ENCODE measurements at regions not wholly inside any gene's neighbourhood (a gene's known extent, or its start where the extent isn't known, plus 50 kb on each side); places are given as distances from the start of the nearest gene placed in this dataset.

DNA sequence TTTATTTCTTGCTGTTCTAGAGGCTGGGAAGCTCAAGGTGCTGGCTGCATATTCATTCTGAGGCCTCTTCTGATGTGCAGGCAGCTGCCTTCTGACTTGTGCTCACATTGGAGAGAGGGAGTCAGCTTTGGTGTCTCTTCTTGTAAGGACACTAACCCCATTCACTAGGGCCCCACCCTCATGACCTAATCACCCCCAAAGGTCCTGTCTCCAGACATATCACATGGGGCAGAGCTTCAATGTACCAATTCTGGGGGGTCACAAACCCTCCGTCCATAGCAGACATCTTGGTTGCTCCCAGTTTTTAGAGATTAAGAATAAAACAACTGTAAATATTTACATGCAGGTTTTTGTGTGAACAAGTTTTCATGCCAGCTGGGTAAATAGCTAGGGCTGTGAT is 109.1 kb downstream of the RTP5 start:
- TF ChIP-seq, protein P1, sequence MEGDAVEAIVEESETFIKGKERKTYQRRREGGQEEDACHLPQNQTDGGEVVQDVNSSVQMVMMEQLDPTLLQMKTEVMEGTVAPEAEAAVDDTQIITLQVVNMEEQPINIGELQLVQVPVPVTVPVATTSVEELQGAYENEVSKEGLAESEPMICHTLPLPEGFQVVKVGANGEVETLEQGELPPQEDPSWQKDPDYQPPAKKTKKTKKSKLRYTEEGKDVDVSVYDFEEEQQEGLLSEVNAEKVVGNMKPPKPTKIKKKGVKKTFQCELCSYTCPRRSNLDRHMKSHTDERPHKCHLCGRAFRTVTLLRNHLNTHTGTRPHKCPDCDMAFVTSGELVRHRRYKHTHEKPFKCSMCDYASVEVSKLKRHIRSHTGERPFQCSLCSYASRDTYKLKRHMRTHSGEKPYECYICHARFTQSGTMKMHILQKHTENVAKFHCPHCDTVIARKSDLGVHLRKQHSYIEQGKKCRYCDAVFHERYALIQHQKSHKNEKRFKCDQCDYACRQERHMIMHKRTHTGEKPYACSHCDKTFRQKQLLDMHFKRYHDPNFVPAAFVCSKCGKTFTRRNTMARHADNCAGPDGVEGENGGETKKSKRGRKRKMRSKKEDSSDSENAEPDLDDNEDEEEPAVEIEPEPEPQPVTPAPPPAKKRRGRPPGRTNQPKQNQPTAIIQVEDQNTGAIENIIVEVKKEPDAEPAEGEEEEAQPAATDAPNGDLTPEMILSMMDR (conservative IDR thresholded peaks at IDR 0.05): no peak
- TF ChIP-seq ZFX (IDR thresholded peaks at IDR 0.05): no peak
